ENCODE measurements at regions not wholly inside any gene's neighbourhood (a gene's known extent, or its start where the extent isn't known, plus 50 kb on each side); places are given as distances from the start of the nearest gene placed in this dataset.

DNA sequence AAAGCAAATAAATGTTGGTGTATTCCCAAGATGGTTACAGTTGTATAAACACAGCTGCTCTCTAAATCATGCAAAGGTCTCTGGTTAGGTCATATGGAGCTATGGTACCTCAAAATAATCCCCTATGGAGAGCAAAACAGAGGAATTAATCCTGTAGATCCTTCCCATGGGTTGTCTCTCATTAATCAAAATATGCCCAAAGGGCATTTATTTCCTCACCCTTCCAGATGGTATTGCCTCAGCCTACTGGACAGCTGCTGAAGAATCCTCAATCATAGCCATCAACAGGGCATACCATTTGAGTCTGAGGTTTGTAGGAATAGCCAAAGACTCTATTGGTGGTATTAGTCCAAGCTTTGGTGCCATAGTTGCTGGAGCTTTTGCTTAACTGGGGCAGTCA is 360.9 kb downstream of the RPL10L start:
- TF ChIP-seq CTCF (IDR thresholded peaks at IDR 0.05; ENCODE audit: low read depth, low read length, poor library complexity, severe bottlenecking): no peak
- TF ChIP-seq EZH2phosphoT487 (IDR thresholded peaks at IDR 0.05; ENCODE audit: borderline replicate concordance, low read length): no peak
